MM.1S (cell line): ENCODE measurements at regions not wholly inside any gene's neighbourhood (a gene's known extent, or its start where the extent isn't known, plus 50 kb on each side); places are given as distances from the start of the nearest gene placed in this dataset.

ENCODE experiments used
- EZH2 ChIP-seq: fragments of 300-600 bp; sonication (generic); optimal IDR thresholded peaks from 2 replicates; pipeline ENCODE3; 2017; ENCODE audit warnings: low read depth, mild to moderate bottlenecking, antibody characterized with exemption, low read length, mixed read lengths
- TF ChIP-seq, protein P1 (sequence below): fragments of 300-600 bp; sonication (generic); IDR thresholded peaks from 2 replicates; pipeline ENCODE4 v1.5.1; 2016; ENCODE audit warnings: antibody characterized with exemption, low read length, mixed read lengths

DNA sequence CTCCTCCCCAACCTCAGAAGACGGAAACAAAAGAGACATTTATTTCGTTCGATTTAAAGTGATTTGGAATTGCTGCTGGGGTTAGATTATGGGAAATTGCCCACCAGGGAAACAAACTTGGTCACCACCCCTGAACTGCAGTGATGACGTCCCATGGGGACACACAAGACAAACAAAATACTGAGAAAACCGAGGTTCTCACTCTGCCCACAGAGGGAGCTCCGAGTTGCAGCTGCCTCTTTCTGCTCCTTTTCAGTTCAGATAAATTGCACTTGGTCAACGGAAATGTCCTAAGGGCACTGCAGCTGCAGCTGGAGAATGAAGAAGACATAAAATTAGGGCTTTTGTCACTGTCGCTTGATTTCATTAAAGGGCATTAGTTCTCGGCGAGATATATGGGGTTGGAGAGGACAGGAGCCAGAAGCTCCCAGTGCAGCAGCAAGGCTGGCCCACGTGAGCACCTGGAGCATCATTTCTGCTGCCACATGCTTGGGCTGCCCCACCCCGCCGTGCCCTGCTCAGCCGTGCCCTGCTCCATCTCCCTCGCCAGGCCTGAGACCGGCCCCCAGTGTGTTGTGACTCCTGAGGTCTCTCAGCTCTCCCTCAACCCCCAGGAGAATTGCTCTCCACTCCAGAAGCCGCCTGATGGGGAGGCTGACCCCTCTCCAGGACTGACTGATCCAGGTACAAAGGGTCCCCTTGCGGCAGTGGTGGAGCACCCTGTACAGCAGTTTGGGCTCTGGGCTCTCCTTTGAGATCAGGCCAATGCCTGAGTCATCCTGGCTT is 231.7 kb upstream of the AJAP1 start:
- TF ChIP-seq, protein P1, sequence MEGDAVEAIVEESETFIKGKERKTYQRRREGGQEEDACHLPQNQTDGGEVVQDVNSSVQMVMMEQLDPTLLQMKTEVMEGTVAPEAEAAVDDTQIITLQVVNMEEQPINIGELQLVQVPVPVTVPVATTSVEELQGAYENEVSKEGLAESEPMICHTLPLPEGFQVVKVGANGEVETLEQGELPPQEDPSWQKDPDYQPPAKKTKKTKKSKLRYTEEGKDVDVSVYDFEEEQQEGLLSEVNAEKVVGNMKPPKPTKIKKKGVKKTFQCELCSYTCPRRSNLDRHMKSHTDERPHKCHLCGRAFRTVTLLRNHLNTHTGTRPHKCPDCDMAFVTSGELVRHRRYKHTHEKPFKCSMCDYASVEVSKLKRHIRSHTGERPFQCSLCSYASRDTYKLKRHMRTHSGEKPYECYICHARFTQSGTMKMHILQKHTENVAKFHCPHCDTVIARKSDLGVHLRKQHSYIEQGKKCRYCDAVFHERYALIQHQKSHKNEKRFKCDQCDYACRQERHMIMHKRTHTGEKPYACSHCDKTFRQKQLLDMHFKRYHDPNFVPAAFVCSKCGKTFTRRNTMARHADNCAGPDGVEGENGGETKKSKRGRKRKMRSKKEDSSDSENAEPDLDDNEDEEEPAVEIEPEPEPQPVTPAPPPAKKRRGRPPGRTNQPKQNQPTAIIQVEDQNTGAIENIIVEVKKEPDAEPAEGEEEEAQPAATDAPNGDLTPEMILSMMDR = no peak
- no peak for TF ChIP-seq EZH2
